HG02763 (cell line): ENCODE measurements at regions not wholly inside any gene's neighbourhood (a gene's known extent, or its start where the extent isn't known, plus 50 kb on each side); places are given as distances from the start of the nearest gene placed in this dataset.
"Not testable (repeated sequence)": the region's sequence is repeated elsewhere in the genome, so short reads cannot be mapped to it uniquely, and the experiment has no call there.

ENCODE experiments used
- ATAC-seq: cut with Tn5 transposase; IDR thresholded peaks from one replicate; pipeline ENCODE4 v1.9.1; 2021; ENCODE audit warnings: mild to moderate bottlenecking, moderate library complexity; ENCODE audit not compliant: unreplicated experiment

- ATAC-seq, result no peak
Observed at GRCh38 chr2:23029951-23030350, 355.0 kb upstream of the KLHL29 start.

DNA sequence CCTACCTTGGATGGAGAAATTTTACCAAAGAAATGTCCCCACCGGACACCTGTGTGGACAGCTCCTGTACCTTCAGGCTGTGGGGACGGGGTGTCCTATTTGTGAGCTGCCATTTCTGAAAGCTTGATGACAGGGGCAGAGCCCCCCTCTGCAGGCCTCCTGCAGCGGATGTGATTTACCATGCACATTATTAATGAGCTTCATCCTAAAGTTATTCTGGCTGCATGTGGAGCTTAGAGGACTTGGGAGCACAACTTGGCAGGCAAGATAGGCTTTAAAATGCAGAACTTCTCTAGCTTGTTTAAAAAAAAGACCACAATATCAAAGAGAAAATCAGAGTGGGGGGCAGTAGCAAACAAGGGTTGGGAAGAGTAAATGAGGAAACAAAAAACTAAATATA lies 350.0 kb upstream of the KLHL29 start:
- no peak for ATAC-seq

DNA sequence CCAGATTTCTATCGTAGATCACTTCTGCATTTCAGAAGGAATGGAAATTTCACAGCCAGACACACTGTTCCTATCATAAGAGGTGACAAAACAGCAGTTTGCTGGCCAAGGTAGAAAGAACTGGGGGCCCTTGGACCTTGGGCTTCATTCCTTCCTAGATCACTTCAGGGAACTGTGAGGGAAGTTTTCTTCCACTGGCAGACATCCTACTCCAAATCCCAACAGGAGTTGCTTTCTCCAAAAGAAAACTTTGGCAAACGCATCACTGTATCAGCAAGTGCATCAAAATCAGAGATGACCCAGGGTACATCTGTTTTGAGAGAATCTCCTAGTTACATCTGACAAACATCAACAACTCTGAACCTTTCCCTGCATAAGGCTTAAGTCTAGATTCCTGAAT lies 348.4 kb upstream of the KLHL29 start:
- ATAC-seq, result no peak

DNA sequence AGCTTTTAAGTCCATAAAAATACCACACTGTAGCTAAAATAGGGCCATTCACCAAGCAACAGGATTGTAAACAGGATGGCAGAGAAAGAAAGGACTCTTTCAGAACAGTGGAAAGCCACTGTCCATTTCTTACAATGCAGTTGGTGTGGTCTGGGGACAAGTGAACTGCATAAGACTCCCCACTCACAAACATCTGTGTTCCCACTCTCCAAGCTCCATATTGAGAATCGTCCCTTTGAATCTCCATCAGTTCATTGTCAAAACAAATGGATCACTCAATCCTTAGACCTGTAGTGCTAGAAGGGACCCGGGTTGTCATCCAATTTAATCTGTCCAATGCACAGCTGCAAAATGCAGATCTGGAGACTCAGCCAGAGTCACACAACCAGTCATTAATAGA lies 347.4 kb upstream of the KLHL29 start:
- ATAC-seq, result no peak

DNA sequence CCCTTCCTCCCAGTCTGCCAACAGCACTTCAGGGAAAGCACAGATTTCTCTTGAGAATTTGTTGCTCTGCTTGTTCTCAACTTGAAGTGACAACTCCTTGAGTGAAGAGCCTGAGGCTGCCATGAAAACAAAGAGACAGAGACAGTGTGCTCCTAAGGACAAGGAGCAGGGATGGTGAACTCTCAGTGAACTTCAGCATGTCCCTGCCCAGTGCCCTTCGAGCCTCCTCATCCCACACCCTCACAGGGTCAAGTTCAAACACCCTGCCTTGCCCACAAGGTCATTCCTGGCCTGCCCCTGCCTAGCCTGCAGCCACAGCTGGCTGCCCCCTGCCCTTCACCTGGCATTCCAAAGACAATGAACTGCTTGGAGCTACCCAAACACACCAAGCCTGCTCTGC lies 343.5 kb upstream of the KLHL29 start:
- no peak for ATAC-seq

DNA sequence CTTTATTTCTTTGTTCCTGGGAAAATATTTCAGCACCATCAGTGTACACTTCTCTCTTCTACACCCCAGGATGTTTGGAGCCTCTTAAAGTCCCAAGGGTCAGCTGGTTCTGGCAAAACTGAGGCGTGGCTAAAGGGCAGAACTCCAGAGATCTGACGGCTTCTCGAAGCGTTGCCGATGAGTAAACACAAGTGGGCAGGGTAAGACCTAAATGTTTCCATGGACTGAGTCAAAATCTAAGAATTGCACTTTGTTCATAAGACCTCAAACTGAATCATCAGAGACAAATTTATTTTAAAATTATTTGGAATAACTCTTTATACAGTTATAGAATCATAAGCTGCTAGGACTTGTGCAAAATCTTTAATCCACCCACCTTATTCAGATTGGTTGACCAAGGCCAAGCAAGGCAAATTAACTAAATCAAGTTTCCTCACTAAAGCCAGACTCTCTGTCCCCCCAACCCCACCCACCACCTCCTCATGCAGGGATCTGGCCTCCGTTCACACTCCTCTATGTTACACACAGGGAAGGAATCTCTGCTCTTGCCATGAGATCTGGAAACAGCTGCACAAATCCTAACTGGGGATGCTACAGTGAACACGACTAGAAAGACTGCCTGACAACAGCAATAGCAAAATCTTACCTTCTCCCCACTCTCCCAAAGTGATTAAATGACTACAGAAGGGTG lies 342.6 kb upstream of the KLHL29 start:
- ATAC-seq, result no peak

GRCh38 chr2:23050388-23050787 lies 334.6 kb upstream of the KLHL29 start:
- ATAC-seq, result no peak

DNA sequence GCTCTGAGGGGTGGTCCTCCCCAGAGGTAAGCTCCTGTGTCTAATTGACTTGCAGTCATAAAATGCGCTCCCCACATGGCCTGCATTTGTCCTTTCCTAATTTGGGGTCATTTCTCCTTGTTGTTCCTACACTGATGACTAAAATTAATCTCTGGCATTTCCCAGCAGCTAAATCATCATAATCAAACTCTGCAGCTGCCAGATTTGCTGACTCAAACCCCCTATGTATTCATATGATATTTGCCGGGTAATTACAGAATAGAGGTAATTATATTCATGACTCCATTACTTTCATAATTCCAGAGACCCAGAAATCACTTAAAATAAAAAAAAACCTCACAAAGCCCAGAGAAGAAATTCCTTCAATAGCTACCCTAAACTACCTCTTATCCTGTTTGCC lies 331.4 kb upstream of the KLHL29 start:
- no peak for ATAC-seq

GRCh38 chr2:23055251-23055650 lies 329.7 kb upstream of the KLHL29 start:
- ATAC-seq, result no peak

DNA sequence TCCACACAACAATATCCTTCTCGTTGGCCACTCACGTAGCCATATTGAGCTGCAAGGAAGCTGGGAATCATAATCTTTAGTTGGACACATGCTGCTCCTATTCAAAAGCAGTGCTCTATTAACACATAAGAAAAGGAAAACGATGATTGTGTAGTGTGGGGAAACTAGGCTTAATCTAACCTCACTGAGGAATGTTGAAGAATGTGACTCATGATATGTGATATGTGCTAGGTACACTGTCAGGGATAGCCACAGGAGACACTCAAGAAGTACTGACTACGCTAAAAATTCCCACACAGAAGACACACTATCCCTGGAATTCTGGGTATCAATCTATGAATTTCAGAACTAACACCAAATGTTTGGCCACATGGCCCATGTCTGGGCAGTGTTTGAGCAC lies 328.1 kb upstream of the KLHL29 start:
- ATAC-seq, result not testable (repeated sequence)

DNA sequence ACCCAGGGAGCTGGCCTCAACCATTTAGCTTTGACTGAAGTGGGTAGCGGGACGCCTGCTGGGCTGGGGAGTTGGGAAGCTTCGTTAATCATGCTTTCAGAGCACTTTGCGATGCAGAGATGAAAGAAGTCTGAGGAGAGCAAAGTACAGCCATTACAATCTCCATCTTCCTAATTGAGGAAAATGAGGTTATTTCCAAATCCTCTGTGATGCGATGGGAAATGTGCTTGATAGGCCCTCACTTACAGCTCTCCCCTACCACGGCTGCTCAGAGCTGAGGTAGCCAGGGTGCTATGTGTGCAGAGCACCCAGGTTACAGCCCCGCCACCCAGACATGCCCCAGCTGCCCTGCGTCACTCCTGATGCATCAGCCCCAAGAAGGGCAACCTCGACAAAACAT lies 326.5 kb upstream of the KLHL29 start:
- ATAC-seq, result no peak

DNA sequence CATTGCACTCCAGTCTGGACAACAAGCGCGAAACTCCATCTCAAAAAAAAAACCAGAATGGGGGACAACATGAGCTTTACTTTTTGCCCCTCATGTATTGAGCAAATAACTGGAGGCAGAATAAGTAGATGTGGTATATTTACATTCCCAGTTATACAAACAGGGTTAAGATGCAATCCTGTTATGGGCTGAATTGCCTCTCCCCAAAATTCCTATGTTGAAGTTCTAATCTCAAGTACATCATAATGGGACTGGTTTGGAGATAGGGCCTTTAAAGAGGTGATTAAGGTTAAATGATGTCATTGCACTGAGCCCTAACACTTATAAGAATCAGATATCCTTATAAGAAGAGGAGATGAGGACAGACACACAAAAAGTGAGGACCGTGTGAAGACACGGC lies 319.8 kb upstream of the KLHL29 start:
- ATAC-seq, result no peak

DNA sequence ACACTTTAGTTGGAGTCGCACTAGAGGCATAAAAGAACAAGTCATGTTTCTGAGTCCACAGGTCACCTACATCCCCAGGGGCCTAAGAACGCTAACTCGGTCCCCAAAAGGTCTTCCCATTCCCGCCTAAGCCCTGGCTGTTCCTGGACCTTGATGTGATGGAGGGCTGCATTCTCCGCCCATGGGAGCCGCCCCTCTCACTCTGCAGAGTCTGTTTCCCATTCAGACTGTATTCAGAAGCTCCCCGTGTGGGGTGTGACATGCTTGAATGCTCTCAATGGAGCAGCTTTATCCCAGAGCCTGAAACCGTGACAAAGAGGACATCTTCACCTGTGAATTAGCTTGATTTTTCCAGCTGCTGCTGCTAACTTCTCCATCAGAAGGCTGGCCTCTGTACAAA lies 319.0 kb upstream of the KLHL29 start:
- no peak for ATAC-seq

- ATAC-seq, result no peak
Observed at GRCh38 chr2:23066686-23067085, 318.3 kb upstream of the KLHL29 start.

- no peak for ATAC-seq
Observed at GRCh38 chr2:23069156-23069555, 315.8 kb upstream of the KLHL29 start.

DNA sequence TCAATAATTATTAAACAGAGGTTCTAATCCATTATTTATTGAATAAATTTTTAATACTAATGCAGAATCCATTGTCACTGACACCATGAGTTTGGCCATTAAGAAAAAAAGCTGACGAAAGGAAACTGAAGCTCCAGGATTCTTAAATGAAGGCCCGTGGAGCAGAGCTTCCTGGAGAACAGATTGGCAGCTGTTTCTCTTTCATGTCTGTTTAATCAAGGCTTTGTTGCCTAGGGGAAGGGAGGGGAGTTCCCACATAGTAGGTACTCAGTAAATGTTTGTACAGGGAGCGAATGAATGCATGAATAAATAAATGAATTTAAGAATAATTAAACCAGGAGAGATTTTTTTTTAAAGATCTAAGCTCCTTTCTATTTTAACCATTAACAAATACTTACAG lies 315.1 kb upstream of the KLHL29 start:
- no peak for ATAC-seq

DNA sequence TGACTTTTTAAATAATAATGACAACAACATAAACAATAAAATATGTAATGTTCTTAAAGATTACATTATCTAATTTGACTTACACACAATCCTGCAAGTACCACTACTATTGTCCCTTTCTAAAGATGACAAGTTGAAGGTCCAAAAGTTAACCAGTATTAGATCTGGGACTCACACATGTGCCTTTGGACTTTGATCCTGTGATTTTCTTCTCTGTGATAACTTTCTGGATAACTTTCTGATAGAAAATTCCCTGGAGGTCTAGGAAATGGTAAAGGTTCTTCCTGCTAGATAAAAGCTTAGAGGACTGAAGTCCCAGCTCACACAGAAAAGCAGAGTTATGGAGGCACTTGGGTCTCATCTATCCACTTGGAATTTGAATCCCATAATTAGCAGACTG lies 311.9 kb upstream of the KLHL29 start:
- ATAC-seq, result no peak

DNA sequence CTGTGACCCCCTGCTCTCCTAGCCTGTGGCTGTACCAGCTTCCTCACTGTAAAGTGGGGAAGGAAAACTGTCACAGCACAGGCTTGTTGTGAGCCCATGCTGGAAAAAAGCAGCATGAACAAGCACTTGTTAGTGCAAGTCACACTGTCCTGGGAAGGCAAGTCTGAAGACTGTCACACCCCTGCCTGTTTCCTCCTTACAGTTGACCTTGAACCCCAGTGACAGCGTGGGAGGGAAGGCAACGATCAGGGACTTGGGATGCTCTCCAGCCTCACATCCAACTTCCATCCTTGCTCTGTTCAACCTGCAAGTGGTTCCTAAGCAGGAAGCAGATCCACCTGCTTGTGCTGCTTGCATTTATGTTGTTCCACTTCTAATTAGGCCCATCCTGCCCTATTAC lies 311.3 kb upstream of the KLHL29 start:
- ATAC-seq, result no peak

DNA sequence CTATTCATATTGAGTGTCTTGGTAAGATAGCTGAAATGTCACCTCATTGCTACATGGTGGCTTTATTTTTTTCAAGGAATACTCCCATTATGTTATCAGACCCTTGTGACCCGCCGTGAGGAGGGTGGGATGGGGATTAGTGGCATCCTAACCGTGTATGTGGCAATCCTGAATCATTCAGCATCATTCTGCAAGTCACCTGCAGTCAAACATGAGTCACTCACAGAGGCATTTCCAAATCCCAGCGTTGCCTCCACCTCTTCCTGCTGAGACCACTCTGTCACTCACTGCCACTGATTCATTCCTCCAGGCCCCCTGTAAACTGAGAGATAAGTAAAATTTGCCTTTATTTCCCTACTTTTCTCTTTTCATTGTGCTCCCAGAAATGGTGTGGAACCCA lies 307.4 kb upstream of the KLHL29 start:
- ATAC-seq, result no peak

DNA sequence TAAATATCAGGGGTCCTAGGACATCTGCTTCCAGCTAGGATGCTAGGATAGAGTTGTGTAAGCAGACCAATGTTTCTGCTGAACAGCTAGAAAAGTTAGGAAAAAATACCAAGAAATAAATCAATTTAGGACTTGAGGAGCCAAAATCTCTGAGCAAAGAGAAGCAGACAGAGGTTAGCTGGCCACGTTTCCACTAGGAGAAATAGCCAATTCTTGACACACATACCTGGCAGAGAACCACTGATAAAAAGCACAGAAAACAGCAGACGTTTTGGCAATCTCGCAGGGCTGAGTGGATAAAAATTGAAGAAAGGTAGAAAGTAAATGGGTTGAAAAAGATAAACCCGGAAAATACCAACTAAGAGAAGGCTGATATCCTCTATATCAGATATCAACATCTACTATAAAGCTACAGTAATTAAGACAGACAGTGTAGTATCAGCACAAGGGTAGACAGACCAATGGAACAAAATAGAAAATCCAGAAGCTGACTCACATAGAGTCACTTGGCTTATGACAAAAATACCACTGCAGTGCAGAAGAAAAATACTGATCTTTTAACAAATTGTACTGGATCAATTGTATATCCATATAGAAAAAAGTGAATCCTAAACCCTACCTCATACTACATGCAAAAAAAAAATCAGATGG lies 306.1 kb upstream of the KLHL29 start:
- ATAC-seq, result no peak

DNA sequence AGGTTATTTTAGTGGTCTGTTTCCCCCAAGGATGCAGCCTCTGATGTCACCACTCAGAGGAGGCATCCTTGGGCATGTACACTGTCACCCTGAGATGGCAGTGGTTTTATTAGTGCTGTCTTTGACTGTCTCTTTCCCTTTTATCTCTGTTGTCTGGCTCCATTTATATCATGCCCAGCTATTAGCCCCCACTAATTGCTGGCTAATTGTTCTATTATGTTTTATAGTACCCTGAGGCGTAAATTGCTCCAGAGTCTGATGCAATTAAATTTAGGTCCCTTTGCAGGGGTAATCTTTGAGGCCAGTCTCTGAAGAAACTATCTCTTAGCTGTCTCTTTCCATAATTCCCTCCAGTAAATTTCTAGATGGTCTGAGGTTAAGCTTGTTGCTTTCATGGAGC lies 301.0 kb upstream of the KLHL29 start:
- no peak for ATAC-seq

- ATAC-seq, result no peak
Observed at GRCh38 chr2:23091019-23091418, 294.0 kb upstream of the KLHL29 start.

- ATAC-seq, result no peak
Observed at GRCh38 chr2:23091900-23092299, 293.1 kb upstream of the KLHL29 start.
